ENCODE measurements at regions not wholly inside any gene's neighbourhood (a gene's known extent, or its start where the extent isn't known, plus 50 kb on each side); places are given as distances from the start of the nearest gene placed in this dataset.

GRCh38 chr11:80783561-80783960 lies 1342.7 kb upstream of the TENM4 start:
- TF ChIP-seq POLR2AphosphoS5 (IDR thresholded peaks at IDR 0.05; ENCODE audit: low read depth, low read length) (no peak), CTCF (IDR thresholded peaks at IDR 0.05) (no peak)

All from Panc1 (cell line).